ENCODE measurements at regions not wholly inside any gene's neighbourhood (a gene's known extent, or its start where the extent isn't known, plus 50 kb on each side); places are given as distances from the start of the nearest gene placed in this dataset.
"Not testable (repeated sequence)": the region's sequence is repeated elsewhere in the genome, so short reads cannot be mapped to it uniquely, and the experiment has no call there.

DNA sequence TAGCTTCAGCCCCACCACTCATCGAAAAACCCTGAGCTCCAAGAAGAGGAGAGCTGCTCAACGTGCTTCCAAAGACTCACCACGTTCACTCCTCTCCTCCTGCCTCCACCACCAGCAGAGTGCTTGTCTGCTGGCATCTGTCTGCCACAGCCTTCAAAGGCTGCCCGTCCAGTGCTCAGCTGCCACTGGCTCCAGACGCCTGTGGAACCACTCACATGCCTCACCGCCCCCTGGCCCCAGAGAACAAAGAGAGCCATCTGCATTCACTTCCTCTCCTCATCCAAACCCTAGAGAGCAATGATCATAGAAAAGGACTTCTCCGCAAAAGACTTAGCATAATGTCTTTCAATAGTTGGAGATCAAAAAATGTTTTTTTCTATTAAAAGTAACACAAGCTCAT lies 108.1 kb downstream of the GOLGA6L6 start:
- not testable (repeated sequence) for TF ChIP-seq POLR2A (IDR thresholded peaks at IDR 0.05; ENCODE audit: low read length); CTCF (IDR thresholded peaks at IDR 0.05); NPAS2 (CRISPR knock-in tag; IDR thresholded peaks at IDR 0.05; ENCODE audit: borderline replicate concordance); NFE2L2 (conservative IDR thresholded peaks at IDR 0.05; ENCODE audit: low read length); CHD2 (IDR thresholded peaks at IDR 0.05; ENCODE audit: low read length, partially characterized antibody); E2F6 (IDR thresholded peaks at IDR 0.05; ENCODE audit: borderline replicate concordance, low read depth); EP300 (IDR thresholded peaks at IDR 0.05); RAD21 (conservative IDR thresholded peaks at IDR 0.05 in 1 of 2, IDR thresholded peaks at IDR 0.05 in 1 of 2); JUN (IDR thresholded peaks at IDR 0.05); MYC (IDR thresholded peaks at IDR 0.05; ENCODE audit: borderline replicate concordance, low read length)
- TF ChIP-seq, protein P1, sequence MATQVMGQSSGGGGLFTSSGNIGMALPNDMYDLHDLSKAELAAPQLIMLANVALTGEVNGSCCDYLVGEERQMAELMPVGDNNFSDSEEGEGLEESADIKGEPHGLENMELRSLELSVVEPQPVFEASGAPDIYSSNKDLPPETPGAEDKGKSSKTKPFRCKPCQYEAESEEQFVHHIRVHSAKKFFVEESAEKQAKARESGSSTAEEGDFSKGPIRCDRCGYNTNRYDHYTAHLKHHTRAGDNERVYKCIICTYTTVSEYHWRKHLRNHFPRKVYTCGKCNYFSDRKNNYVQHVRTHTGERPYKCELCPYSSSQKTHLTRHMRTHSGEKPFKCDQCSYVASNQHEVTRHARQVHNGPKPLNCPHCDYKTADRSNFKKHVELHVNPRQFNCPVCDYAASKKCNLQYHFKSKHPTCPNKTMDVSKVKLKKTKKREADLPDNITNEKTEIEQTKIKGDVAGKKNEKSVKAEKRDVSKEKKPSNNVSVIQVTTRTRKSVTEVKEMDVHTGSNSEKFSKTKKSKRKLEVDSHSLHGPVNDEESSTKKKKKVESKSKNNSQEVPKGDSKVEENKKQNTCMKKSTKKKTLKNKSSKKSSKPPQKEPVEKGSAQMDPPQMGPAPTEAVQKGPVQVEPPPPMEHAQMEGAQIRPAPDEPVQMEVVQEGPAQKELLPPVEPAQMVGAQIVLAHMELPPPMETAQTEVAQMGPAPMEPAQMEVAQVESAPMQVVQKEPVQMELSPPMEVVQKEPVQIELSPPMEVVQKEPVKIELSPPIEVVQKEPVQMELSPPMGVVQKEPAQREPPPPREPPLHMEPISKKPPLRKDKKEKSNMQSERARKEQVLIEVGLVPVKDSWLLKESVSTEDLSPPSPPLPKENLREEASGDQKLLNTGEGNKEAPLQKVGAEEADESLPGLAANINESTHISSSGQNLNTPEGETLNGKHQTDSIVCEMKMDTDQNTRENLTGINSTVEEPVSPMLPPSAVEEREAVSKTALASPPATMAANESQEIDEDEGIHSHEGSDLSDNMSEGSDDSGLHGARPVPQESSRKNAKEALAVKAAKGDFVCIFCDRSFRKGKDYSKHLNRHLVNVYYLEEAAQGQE (IDR thresholded peaks at IDR 0.05), result not testable (repeated sequence)
- TF ChIP-seq, protein P2, sequence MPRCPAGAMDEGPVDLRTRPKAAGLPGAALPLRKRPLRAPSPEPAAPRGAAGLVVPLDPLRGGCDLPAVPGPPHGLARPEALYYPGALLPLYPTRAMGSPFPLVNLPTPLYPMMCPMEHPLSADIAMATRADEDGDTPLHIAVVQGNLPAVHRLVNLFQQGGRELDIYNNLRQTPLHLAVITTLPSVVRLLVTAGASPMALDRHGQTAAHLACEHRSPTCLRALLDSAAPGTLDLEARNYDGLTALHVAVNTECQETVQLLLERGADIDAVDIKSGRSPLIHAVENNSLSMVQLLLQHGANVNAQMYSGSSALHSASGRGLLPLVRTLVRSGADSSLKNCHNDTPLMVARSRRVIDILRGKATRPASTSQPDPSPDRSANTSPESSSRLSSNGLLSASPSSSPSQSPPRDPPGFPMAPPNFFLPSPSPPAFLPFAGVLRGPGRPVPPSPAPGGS (IDR thresholded peaks at IDR 0.05), result not testable (repeated sequence)

Data from A549 (cell line).